Thyroid gland (tissue), 4 donors: ENCODE measurements at regions not wholly inside any gene's neighbourhood (a gene's known extent, or its start where the extent isn't known, plus 50 kb on each side); places are given as distances from the start of the nearest gene placed in this dataset.

ENCODE experiments used
- CTCF ChIP-seq, 6 experiments: fragments of 200-600 bp in 3 of 6; fragments of 450-650 bp in 3 of 6; sonication (generic) in 3 of 6; IDR thresholded peaks; one replicate each; pipeline ENCODE4 v1.5.1; 2016 to 2019; ENCODE audit warnings: antibody characterized with exemption in 6 of 6, mild to moderate bottlenecking in 2 of 6, inconsistent platforms in 1 of 6, moderate library complexity in 1 of 6
- POLR2A ChIP-seq, 2 donors: fragments of 450-650 bp; IDR thresholded peaks; one replicate each; pipeline ENCODE4 v1.6.1; 2017; ENCODE audit warnings: antibody characterized with exemption in 2 of 2, mild to moderate bottlenecking in 2 of 2, moderate library complexity in 1 of 2

- no peak for TF ChIP-seq CTCF (IDR thresholded peaks at IDR 0.05)
- TF ChIP-seq POLR2A (IDR thresholded peaks at IDR 0.05) = no peak
These were observed 241.0 kb upstream of the ZNF717 start for GRCh38 chr3:76026379-76026778.
